ENCODE measurements at regions not wholly inside any gene's neighbourhood (a gene's known extent, or its start where the extent isn't known, plus 50 kb on each side); places are given as distances from the start of the nearest gene placed in this dataset.

DNA sequence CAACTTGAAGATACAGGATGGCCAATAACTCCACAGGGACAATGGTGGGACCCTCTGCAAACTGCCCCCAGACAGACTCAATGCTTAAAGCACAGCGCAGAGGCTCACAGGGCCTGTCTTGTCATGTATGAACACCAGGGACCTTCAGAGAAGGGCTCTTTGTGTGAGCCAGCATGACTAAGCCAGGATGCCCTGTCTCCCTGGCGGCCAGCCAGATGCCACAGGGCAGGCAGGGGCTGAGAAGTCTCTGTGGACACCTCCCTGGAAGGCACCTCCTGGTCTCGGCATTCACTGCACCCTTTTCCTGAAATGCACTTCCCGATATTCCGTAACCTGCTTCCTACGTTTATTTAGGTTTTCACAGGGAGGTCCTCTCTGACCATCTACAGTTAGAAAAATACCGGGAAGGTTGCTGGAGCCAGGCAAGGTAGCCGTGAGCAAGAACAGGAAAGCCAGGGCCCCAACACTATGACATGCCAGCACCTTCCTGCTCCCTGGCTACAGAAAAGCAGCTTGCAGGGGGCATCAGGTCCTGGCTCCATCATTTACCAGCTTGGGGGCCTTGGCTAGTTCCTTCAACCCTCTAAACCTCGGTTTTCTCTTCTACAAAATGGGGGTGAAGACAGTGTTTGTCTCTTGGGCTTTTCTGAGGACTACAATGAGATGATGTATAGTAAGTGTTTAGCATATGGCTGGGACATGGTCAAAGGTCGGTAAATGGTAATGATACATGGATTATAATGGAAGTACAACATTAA is 65.0 kb downstream of the PITPNM2 start:
- Histone ChIP-seq H2BK20ac (ENCODE audit: low read depth, low read length, poor library complexity, severe bottlenecking) (no peak overlapping the region), H3K23me2 (ENCODE audit: insufficient read length, low read depth, low read length, poor library complexity, severe bottlenecking) (no peaks in the 10 kb centered on the region), H3K4me2 (ENCODE audit: insufficient read depth, insufficient read length, low read length) (no peak overlapping the region), H3K18ac (ENCODE audit: insufficient read length, low read depth, low read length) (no peak overlapping the region), H3K27me3 (ENCODE audit: insufficient read depth, low read length) (no peaks in the 10 kb centered on the region), H4K91ac (ENCODE audit: insufficient read length, low read depth, low read length) (no peak overlapping the region), H2BK12ac (ENCODE audit: insufficient read length, low read depth, low read length) (no peak overlapping the region), H2AFZ (ENCODE audit: low read length) (no peak overlapping the region), H3K27ac (ENCODE audit: insufficient read length, low read depth, low read length) (no peak overlapping the region), H2BK5ac (ENCODE audit: insufficient read length, low read length) (no peak overlapping the region), H4K8ac (replicated peaks; ENCODE audit: insufficient read length, low read depth, low read length) (no peak overlapping the region), H3K4me1 (ENCODE audit: insufficient read depth, low read length) (no peaks in the 10 kb centered on the region), H2BK120ac (ENCODE audit: low read depth, low read length, poor library complexity, severe bottlenecking) (no peak overlapping the region), H3T11ph (ENCODE audit: low read length) (no peak overlapping the region), H3K9ac (ENCODE audit: extremely low read depth, insufficient read length, low read length) (no peak overlapping the region), H3K14ac (ENCODE audit: insufficient read depth, low read length) (no peak overlapping the region), H4K20me1 (ENCODE audit: control insufficient read depth, insufficient read depth, insufficient read length) (no peaks in the 10 kb centered on the region), H2AK5ac (ENCODE audit: insufficient read length, low read length) (no peak overlapping the region), H3K79me2 (ENCODE audit: insufficient read depth, low read length) (no peaks in the 10 kb centered on the region), H2BK15ac (ENCODE audit: low read depth, low read length) (no peak overlapping the region), H3K23ac (ENCODE audit: insufficient read length, low read depth, low read length) (no peak overlapping the region), H3K56ac (ENCODE audit: insufficient read length, low read depth, low read length) (no peak overlapping the region), H4K5ac (ENCODE audit: insufficient read length, low read depth, low read length) (no peak overlapping the region), H3K79me1 (ENCODE audit: insufficient read depth, low read depth, low read length, poor library complexity, severe bottlenecking) (no peaks in the 10 kb centered on the region), H3K9me3 (ENCODE audit: control insufficient read depth, low read depth, low read length) (no peaks in the 10 kb centered on the region), H3K4ac (ENCODE audit: low read depth, low read length) (no peak overlapping the region)
- WGBS (ENCODE audit: extremely low coverage, insufficient read length, low lambda C conversion rate) = no CpG with 5 or more reads among the region's 10 CpGs
- DNase-seq = no peak
- H3K4me1 Mint-ChIP-seq = peaks cover 0 to 6% of the 10 kb centered on the region in 2 experiments; a peak in 2 of 4 replicates
- no peaks in the 10 kb centered on the region for H3K36me3 Mint-ChIP-seq (ENCODE audit: insufficient read depth in 1 of 3, low read depth in 3 of 3)
- no peaks in the 10 kb centered on the region for H3K9me3 Mint-ChIP-seq
- no peak overlapping the region for H3K4me3 Mint-ChIP-seq
- H3K27me3 Mint-ChIP-seq (ENCODE audit: low read depth) = peaks cover 4% of the 10 kb centered on the region; the same call in 1 of the 2 replicates
- TF ChIP-seq CTCF (conservative IDR thresholded peaks at IDR 0.05) = no peak
- 0 out of 7 replicates have a peak overlapping the region, but pooled peaks of 1 of the 3 experiments have one; percentile 1 for H3K27ac Mint-ChIP-seq
